Endodermal cell (in vitro differentiated cells): ENCODE measurements at regions not wholly inside any gene's neighbourhood (a gene's known extent, or its start where the extent isn't known, plus 50 kb on each side); places are given as distances from the start of the nearest gene placed in this dataset.

Source experiments
- DNase-seq: peaks from one replicate; pipeline ENCODE4 v3.0.0-alpha.2; 2017
- H3K27ac ChIP-seq: 2 replicates; pipeline ENCODE4 v1.5.1; 2013; ENCODE audit warnings: mild to moderate bottlenecking, low read depth, low read length, moderate library complexity
- H3K27me3 ChIP-seq: 2 replicates; pipeline ENCODE4 v1.6.1; 2013; ENCODE audit warnings: mild to moderate bottlenecking, low read length, moderate library complexity; ENCODE audit not compliant: insufficient read depth, control insufficient read depth, poor library complexity, severe bottlenecking
- H3K36me3 ChIP-seq: 2 replicates; pipeline ENCODE4 v1.7.0; 2013; ENCODE audit warnings: mild to moderate bottlenecking, low read length, moderate library complexity; ENCODE audit not compliant: control insufficient read depth, insufficient read depth
- H3K4me1 ChIP-seq: one replicate; pipeline ENCODE4 v1.7.0; 2013; ENCODE audit warnings: low read length; ENCODE audit not compliant: control insufficient read depth, insufficient read depth
- H3K4me3 ChIP-seq: 2 replicates; pipeline ENCODE4 v1.5.1; 2013; ENCODE audit warnings: mild to moderate bottlenecking, low read length, moderate library complexity
- H3K9ac ChIP-seq: 2 replicates; pipeline ENCODE4 v1.6.1; 2013; ENCODE audit warnings: mild to moderate bottlenecking, low read length, moderate library complexity; ENCODE audit not compliant: poor library complexity, severe bottlenecking; ENCODE audit errors: extremely low read depth
- H3K9me3 ChIP-seq: 2 replicates; pipeline ENCODE4 v1.6.1; 2013; ENCODE audit warnings: mild to moderate bottlenecking, low read length, moderate library complexity; ENCODE audit not compliant: control insufficient read depth
- H3K27ac Mint-ChIP-seq: 2 replicates; pipeline ENCODE4 v1.8.0; 2020; ENCODE audit warnings: mixed read lengths
- H3K27me3 Mint-ChIP-seq: 2 replicates; pipeline ENCODE4 v1.8.0; 2021; ENCODE audit warnings: mild to moderate bottlenecking, mixed read lengths; ENCODE audit not compliant: insufficient read depth
- H3K36me3 Mint-ChIP-seq: 2 replicates; pipeline ENCODE4 v1.8.0; 2020; ENCODE audit warnings: low read depth, mixed read lengths
- H3K4me1 Mint-ChIP-seq: 2 replicates; pipeline ENCODE4 v1.8.0; 2020; ENCODE audit warnings: mixed read lengths
- H3K4me3 Mint-ChIP-seq: 2 replicates; pipeline ENCODE4 v1.8.0; 2020; ENCODE audit warnings: mild to moderate bottlenecking, moderate library complexity, mixed read lengths
- H3K9me3 Mint-ChIP-seq: 2 replicates; pipeline ENCODE4 v1.8.0; 2020; ENCODE audit warnings: mild to moderate bottlenecking, mixed read lengths
- WGBS, 2 experiments: methylation state at CpG; one replicate each; pipeline versions ENCODE4 v1.1.5 to v1.1.7; 2013; ENCODE audit warnings: missing lambda C conversion rate in 2 of 2, mixed read lengths in 1 of 2; ENCODE audit not compliant: insufficient coverage in 1 of 2, insufficient read length in 1 of 2; 5-methylcytosine and 5-hydroxymethylcytosine counted together
- TF ChIP-seq, protein P1 (sequence below): fragments of 200-600 bp; sonication (generic); conservative IDR thresholded peaks from 2 replicates; pipeline ENCODE4 v1.5.0; 2021; ENCODE audit warnings: antibody characterized with exemption, mild to moderate bottlenecking

DNA sequence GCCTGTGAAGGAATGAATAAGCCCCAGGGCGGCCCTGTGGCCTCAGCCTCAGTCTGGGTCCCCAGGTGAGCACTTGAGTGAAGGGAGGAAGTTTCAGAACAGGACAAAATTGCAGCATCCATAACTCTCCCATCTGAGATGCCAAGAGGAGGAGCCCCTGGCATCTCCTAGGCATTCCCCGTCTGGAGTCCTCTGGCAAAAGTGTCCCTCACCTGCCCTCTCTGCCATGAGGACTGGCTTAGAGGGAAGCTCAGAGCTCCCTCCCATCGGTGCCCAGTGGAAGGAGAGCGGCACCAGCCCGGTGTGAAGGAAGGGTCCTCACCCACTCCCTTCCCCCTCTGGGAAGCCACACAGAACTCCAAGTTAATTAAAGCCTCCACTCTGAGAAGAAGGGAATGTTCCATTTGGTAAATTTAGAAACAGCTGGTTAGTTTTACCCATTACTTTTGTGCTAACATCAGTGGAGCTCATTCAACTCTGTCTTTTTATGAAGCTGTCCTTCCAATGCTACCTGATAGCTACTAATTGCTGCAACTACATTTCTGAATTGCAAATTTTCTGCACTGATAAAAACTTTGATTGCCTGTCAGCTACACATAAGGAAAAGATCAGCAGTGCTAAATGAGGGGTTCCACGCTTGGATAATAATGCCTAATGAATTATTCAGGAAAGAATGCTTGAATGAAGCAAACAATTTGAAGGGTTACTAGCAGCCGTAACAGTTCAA, 123.3 kb upstream of the RCN1 start:
- Histone ChIP-seq H3K27me3 (no peaks in the 10 kb centered on the region), H3K4me3 (no peak overlapping the region), H3K4me1 (no peaks in the 10 kb centered on the region), H3K9me3 (peaks cover 9% of the 10 kb centered on the region), H3K27ac (no peak overlapping the region), H3K36me3 (no peaks in the 10 kb centered on the region), H3K9ac (no peak overlapping the region)
- H3K4me1 Mint-ChIP-seq, result no peaks in the 10 kb centered on the region
- DNase-seq, result no peak
- WGBS, 2 experiments, result 85 to 96% methylated on average over 3 to 6 of the region's 7 CpGs
- no peak overlapping the region for H3K27ac Mint-ChIP-seq
- peaks cover 21% of the 10 kb centered on the region for H3K9me3 Mint-ChIP-seq
- H3K27me3 Mint-ChIP-seq, result peaks cover 8% of the 10 kb centered on the region
- H3K4me3 Mint-ChIP-seq, result no peak overlapping the region
- TF ChIP-seq, protein P1, sequence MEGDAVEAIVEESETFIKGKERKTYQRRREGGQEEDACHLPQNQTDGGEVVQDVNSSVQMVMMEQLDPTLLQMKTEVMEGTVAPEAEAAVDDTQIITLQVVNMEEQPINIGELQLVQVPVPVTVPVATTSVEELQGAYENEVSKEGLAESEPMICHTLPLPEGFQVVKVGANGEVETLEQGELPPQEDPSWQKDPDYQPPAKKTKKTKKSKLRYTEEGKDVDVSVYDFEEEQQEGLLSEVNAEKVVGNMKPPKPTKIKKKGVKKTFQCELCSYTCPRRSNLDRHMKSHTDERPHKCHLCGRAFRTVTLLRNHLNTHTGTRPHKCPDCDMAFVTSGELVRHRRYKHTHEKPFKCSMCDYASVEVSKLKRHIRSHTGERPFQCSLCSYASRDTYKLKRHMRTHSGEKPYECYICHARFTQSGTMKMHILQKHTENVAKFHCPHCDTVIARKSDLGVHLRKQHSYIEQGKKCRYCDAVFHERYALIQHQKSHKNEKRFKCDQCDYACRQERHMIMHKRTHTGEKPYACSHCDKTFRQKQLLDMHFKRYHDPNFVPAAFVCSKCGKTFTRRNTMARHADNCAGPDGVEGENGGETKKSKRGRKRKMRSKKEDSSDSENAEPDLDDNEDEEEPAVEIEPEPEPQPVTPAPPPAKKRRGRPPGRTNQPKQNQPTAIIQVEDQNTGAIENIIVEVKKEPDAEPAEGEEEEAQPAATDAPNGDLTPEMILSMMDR, result no peak
- H3K36me3 Mint-ChIP-seq, result no peaks in the 10 kb centered on the region

GRCh38 chr11:31966846-31967245, 124.0 kb upstream of the RCN1 start:
- Mint-ChIP-seq H3K4me1 (peaks cover 3% of the 10 kb centered on the region), H3K36me3 (no peaks in the 10 kb centered on the region), H3K27ac (no peak overlapping the region), H3K4me3 (no peak overlapping the region), H3K27me3 (peaks cover 8% of the 10 kb centered on the region), H3K9me3 (peaks cover 14% of the 10 kb centered on the region)
- no peaks in the 10 kb centered on the region for H3K36me3 ChIP-seq
- H3K27me3 ChIP-seq, result no peaks in the 10 kb centered on the region
- H3K4me1 ChIP-seq, result peaks cover 2% of the 10 kb centered on the region
- no peak for DNase-seq
- TF ChIP-seq, protein P1, result no peak
- no peak overlapping the region for H3K27ac ChIP-seq
- peaks cover 9% of the 10 kb centered on the region for H3K9me3 ChIP-seq
- 82 to 89% methylated on average over 4 to 9 of the region's 9 CpGs for WGBS, 2 experiments
- no peak overlapping the region for H3K9ac ChIP-seq
- H3K4me3 ChIP-seq, result no peak overlapping the region

GRCh38 chr11:31964181-31964580, 126.7 kb upstream of the RCN1 start:
- H3K4me1 ChIP-seq, result peaks cover 15% of the 10 kb centered on the region
- Mint-ChIP-seq H3K9me3 (no peaks in the 10 kb centered on the region), H3K27ac (no peak overlapping the region), H3K27me3 (peaks cover 9% of the 10 kb centered on the region), H3K36me3 (no peaks in the 10 kb centered on the region), H3K4me3 (no peak overlapping the region), H3K4me1 (peaks cover 16% of the 10 kb centered on the region)
- WGBS, 2 experiments, result 64 to 67% methylated on average over 3 of the region's 3 CpGs
- no peaks in the 10 kb centered on the region for H3K36me3 ChIP-seq
- H3K27ac ChIP-seq, result no peak overlapping the region
- H3K4me3 ChIP-seq, result no peak overlapping the region
- TF ChIP-seq, protein P1, result no peak
- H3K9ac ChIP-seq, result no peak overlapping the region
- H3K9me3 ChIP-seq, result no peaks in the 10 kb centered on the region
- no peak for DNase-seq
- H3K27me3 ChIP-seq, result peaks cover under 1% of the 10 kb centered on the region
